ENCODE measurements at regions not wholly inside any gene's neighbourhood (a gene's known extent, or its start where the extent isn't known, plus 50 kb on each side); places are given as distances from the start of the nearest gene placed in this dataset.
A peak's percentile ranks its signal among the peaks of the same experiment; 100 is the strongest.

GRCh38 chr10:112082120-112082519, 101.4 kb downstream of the GPAM start:
- H3K18ac ChIP-seq (ENCODE audit: insufficient read length, low read depth, low read length) = no peak overlapping the region
- H3K4me1 ChIP-seq (ENCODE audit: insufficient read depth, low read length) = no peaks in the 10 kb centered on the region
- H3K23ac ChIP-seq (ENCODE audit: insufficient read length, low read depth, low read length) = no peak overlapping the region
- no peak overlapping the region for H4K5ac ChIP-seq (ENCODE audit: insufficient read length, low read depth, low read length)
- Mint-ChIP-seq H3K4me3 (no peak overlapping the region), H3K27me3 (ENCODE audit: low read depth) (no peaks in the 10 kb centered on the region), H3K4me1 (peaks cover 11 to 13% of the 10 kb centered on the region in 2 experiments), H3K27ac (peak overlapping the region in 1 of 3 experiments; percentile 25; a peak in 1 of 7 replicates), H3K9me3 (no peaks in the 10 kb centered on the region), H3K36me3 (ENCODE audit: insufficient read depth in 1 of 3, low read depth in 3 of 3) (no peaks in the 10 kb centered on the region)
- TF ChIP-seq, protein P1, sequence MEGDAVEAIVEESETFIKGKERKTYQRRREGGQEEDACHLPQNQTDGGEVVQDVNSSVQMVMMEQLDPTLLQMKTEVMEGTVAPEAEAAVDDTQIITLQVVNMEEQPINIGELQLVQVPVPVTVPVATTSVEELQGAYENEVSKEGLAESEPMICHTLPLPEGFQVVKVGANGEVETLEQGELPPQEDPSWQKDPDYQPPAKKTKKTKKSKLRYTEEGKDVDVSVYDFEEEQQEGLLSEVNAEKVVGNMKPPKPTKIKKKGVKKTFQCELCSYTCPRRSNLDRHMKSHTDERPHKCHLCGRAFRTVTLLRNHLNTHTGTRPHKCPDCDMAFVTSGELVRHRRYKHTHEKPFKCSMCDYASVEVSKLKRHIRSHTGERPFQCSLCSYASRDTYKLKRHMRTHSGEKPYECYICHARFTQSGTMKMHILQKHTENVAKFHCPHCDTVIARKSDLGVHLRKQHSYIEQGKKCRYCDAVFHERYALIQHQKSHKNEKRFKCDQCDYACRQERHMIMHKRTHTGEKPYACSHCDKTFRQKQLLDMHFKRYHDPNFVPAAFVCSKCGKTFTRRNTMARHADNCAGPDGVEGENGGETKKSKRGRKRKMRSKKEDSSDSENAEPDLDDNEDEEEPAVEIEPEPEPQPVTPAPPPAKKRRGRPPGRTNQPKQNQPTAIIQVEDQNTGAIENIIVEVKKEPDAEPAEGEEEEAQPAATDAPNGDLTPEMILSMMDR (conservative IDR thresholded peaks at IDR 0.05) = no peak
- no peak overlapping the region for H4K91ac ChIP-seq (ENCODE audit: insufficient read length, low read depth, low read length)
- no peak overlapping the region for H2BK20ac ChIP-seq (ENCODE audit: low read depth, low read length, poor library complexity, severe bottlenecking)
- no peak overlapping the region for H2BK5ac ChIP-seq (ENCODE audit: insufficient read length, low read length)
- H3K9me3 ChIP-seq (ENCODE audit: control insufficient read depth, low read depth, low read length) = no peaks in the 10 kb centered on the region
- H3K79me1 ChIP-seq (ENCODE audit: insufficient read depth, low read depth, low read length, poor library complexity, severe bottlenecking) = no peaks in the 10 kb centered on the region
- no peak overlapping the region for H3K56ac ChIP-seq (ENCODE audit: insufficient read length, low read depth, low read length)
- no peaks in the 10 kb centered on the region for H3K23me2 ChIP-seq (ENCODE audit: insufficient read length, low read depth, low read length, poor library complexity, severe bottlenecking)
- H3K9ac ChIP-seq (ENCODE audit: extremely low read depth, insufficient read length, low read length) = no peak overlapping the region
- no peak overlapping the region for H2BK12ac ChIP-seq (ENCODE audit: insufficient read length, low read depth, low read length)
- no peaks in the 10 kb centered on the region for H3K27me3 ChIP-seq (ENCODE audit: insufficient read depth, low read length)
- no peak overlapping the region for H4K8ac ChIP-seq (replicated peaks; ENCODE audit: insufficient read length, low read depth, low read length)
- H3K14ac ChIP-seq (ENCODE audit: insufficient read depth, low read length) = no peak overlapping the region
- no peak overlapping the region for H3K4me2 ChIP-seq (ENCODE audit: insufficient read depth, insufficient read length, low read length)
- H3T11ph ChIP-seq (ENCODE audit: low read length) = no peak overlapping the region
- H4K20me1 ChIP-seq (ENCODE audit: control insufficient read depth, insufficient read depth, insufficient read length) = no peaks in the 10 kb centered on the region
- H2AFZ ChIP-seq (ENCODE audit: low read length) = no peak overlapping the region
- no peak overlapping the region for H3K27ac ChIP-seq (ENCODE audit: insufficient read length, low read depth, low read length)
- H2BK120ac ChIP-seq (ENCODE audit: low read depth, low read length, poor library complexity, severe bottlenecking) = no peak overlapping the region
- no peak for DNase-seq
- no peak overlapping the region for H2BK15ac ChIP-seq (ENCODE audit: low read depth, low read length)
- WGBS (ENCODE audit: extremely low coverage, insufficient read length, low lambda C conversion rate) = no CpG with 5 or more reads among the region's 5 CpGs
- H3K4ac ChIP-seq (ENCODE audit: low read depth, low read length) = no peak overlapping the region
- no peaks in the 10 kb centered on the region for H3K79me2 ChIP-seq (ENCODE audit: insufficient read depth, low read length)
- H2AK5ac ChIP-seq (ENCODE audit: insufficient read length, low read length) = no peak overlapping the region
